ENCODE measurements at regions not wholly inside any gene's neighbourhood (a gene's known extent, or its start where the extent isn't known, plus 50 kb on each side); places are given as distances from the start of the nearest gene placed in this dataset.

- Mint-ChIP-seq H3K4me1 (ENCODE audit: low read depth) (no peaks in the 10 kb centered on the region), H3K27me3 (no peaks in the 10 kb centered on the region), H3K36me3 (no peaks in the 10 kb centered on the region), H3K9me3 (no peaks in the 10 kb centered on the region), H3K4me3 (no peak overlapping the region), H3K27ac (no peak overlapping the region)
- ChIA-PET CTCF (no interaction called here), POLR2A (no interaction called here)
- no peak for DNase-seq
- intact Hi-C loops (cut with micrococcal nuclease) = no loop called here
Observed at GRCh38 chr13:31485651-31486051, 253.7 kb upstream of the RXFP2 start.

GRCh38 chr13:31495336-31495735 lies 244.0 kb upstream of the RXFP2 start:
- peaks cover 3% of the 10 kb centered on the region for H3K36me3 Mint-ChIP-seq
- intact Hi-C loops (cut with micrococcal nuclease) = no loop called here
- no peak overlapping the region for H3K4me3 Mint-ChIP-seq
- POLR2A ChIA-PET = interaction anchor here (0.6 kb wide), 1 partner anchor 195 kb away, joined by 4 read pairs; no protein-coding TSS in a partner anchor
- CTCF ChIA-PET = no interaction called here
- DNase-seq = no peak
- H3K27ac Mint-ChIP-seq = no peak overlapping the region
- peaks cover 3% of the 10 kb centered on the region for H3K27me3 Mint-ChIP-seq
- no peaks in the 10 kb centered on the region for H3K4me1 Mint-ChIP-seq (ENCODE audit: low read depth)
- peaks cover 23% of the 10 kb centered on the region for H3K9me3 Mint-ChIP-seq

GRCh38 chr13:31499274-31499673 lies 240.1 kb upstream of the RXFP2 start:
- H3K9me3 Mint-ChIP-seq = peaks cover 23% of the 10 kb centered on the region
- ChIA-PET POLR2A (no interaction called here), CTCF (no interaction called here)
- H3K27ac Mint-ChIP-seq = no peak overlapping the region
- intact Hi-C loops (cut with micrococcal nuclease) = no loop called here
- H3K4me1 Mint-ChIP-seq (ENCODE audit: low read depth) = no peaks in the 10 kb centered on the region
- DNase-seq = no peak
- H3K27me3 Mint-ChIP-seq = no peaks in the 10 kb centered on the region
- H3K4me3 Mint-ChIP-seq = no peak overlapping the region
- H3K36me3 Mint-ChIP-seq = peaks cover 3% of the 10 kb centered on the region

GRCh38 chr13:31503626-31504025 lies 235.7 kb upstream of the RXFP2 start:
- H3K9me3 Mint-ChIP-seq = peaks cover 9% of the 10 kb centered on the region
- DNase-seq = no peak
- peaks cover 3% of the 10 kb centered on the region for H3K36me3 Mint-ChIP-seq
- intact Hi-C loops (cut with micrococcal nuclease) = no loop called here
- H3K4me1 Mint-ChIP-seq (ENCODE audit: low read depth) = no peaks in the 10 kb centered on the region
- no peaks in the 10 kb centered on the region for H3K27me3 Mint-ChIP-seq
- no peak overlapping the region for H3K27ac Mint-ChIP-seq
- ChIA-PET POLR2A (no interaction called here), CTCF (no interaction called here)
- H3K4me3 Mint-ChIP-seq = no peak overlapping the region

GRCh38 chr13:31504918-31505317 lies 234.4 kb upstream of the RXFP2 start:
- no peaks in the 10 kb centered on the region for H3K36me3 Mint-ChIP-seq
- H3K27me3 Mint-ChIP-seq = no peaks in the 10 kb centered on the region
- intact Hi-C loops (cut with micrococcal nuclease) = no loop called here
- no peaks in the 10 kb centered on the region for H3K9me3 Mint-ChIP-seq
- H3K27ac Mint-ChIP-seq = no peak overlapping the region
- ChIA-PET POLR2A (interaction anchor here (0.7 kb wide), 1 partner anchor 14 kb away, joined by 3 read pairs; no protein-coding TSS in a partner anchor), CTCF (no interaction called here)
- no peak overlapping the region for H3K4me3 Mint-ChIP-seq
- H3K4me1 Mint-ChIP-seq (ENCODE audit: low read depth) = no peaks in the 10 kb centered on the region
- no peak for DNase-seq

- Mint-ChIP-seq H3K36me3 (no peaks in the 10 kb centered on the region), H3K4me3 (no peak overlapping the region), H3K9me3 (no peaks in the 10 kb centered on the region), H3K27ac (no peak overlapping the region), H3K27me3 (peaks cover 3% of the 10 kb centered on the region), H3K4me1 (ENCODE audit: low read depth) (no peaks in the 10 kb centered on the region)
- DNase-seq = no peak
- ChIA-PET CTCF (interaction anchor here (0.6 kb wide), 1 partner anchor 272 kb away, joined by 3 read pairs; no protein-coding TSS in a partner anchor), POLR2A (no interaction called here)
- intact Hi-C loops (cut with micrococcal nuclease) = no loop called here
Observed at GRCh38 chr13:31512331-31512730, 227.0 kb upstream of the RXFP2 start.

- ChIA-PET CTCF (no interaction called here), POLR2A (no interaction called here)
- intact Hi-C loops (cut with micrococcal nuclease) = no loop called here
- Mint-ChIP-seq H3K9me3 (no peaks in the 10 kb centered on the region), H3K36me3 (no peaks in the 10 kb centered on the region), H3K27ac (no peak overlapping the region), H3K4me1 (ENCODE audit: low read depth) (no peaks in the 10 kb centered on the region), H3K27me3 (peaks cover 3% of the 10 kb centered on the region), H3K4me3 (no peak overlapping the region)
- DNase-seq = no peak
Observed at GRCh38 chr13:31514932-31515331, 224.4 kb upstream of the RXFP2 start.

- no peak for DNase-seq
- H3K36me3 Mint-ChIP-seq = no peaks in the 10 kb centered on the region
- ChIA-PET CTCF (no interaction called here), POLR2A (no interaction called here)
- H3K4me1 Mint-ChIP-seq (ENCODE audit: low read depth) = no peaks in the 10 kb centered on the region
- no peaks in the 10 kb centered on the region for H3K9me3 Mint-ChIP-seq
- intact Hi-C loops (cut with micrococcal nuclease) = no loop called here
- H3K4me3 Mint-ChIP-seq = no peak overlapping the region
- H3K27me3 Mint-ChIP-seq = peaks cover 1% of the 10 kb centered on the region
- H3K27ac Mint-ChIP-seq = no peak overlapping the region
Observed at GRCh38 chr13:31515427-31515826, 223.9 kb upstream of the RXFP2 start.

- no peak for DNase-seq
- Mint-ChIP-seq H3K36me3 (no peaks in the 10 kb centered on the region), H3K9me3 (no peaks in the 10 kb centered on the region), H3K4me1 (ENCODE audit: low read depth) (no peaks in the 10 kb centered on the region), H3K27ac (no peak overlapping the region), H3K27me3 (no peaks in the 10 kb centered on the region), H3K4me3 (no peak overlapping the region)
- POLR2A ChIA-PET = no interaction called here
- intact Hi-C loops (cut with micrococcal nuclease) = no loop called here
- CTCF ChIA-PET = no interaction called here
Observed at GRCh38 chr13:31517599-31517998, 221.7 kb upstream of the RXFP2 start.

- POLR2A ChIA-PET = no interaction called here
- no peak for DNase-seq
- CTCF ChIA-PET = interaction anchor here (0.5 kb wide), 1 partner anchor 730 kb away, joined by 3 read pairs; no protein-coding TSS in a partner anchor
- H3K4me1 Mint-ChIP-seq (ENCODE audit: low read depth) = no peaks in the 10 kb centered on the region
- H3K27me3 Mint-ChIP-seq = no peaks in the 10 kb centered on the region
- H3K4me3 Mint-ChIP-seq = no peak overlapping the region
- no peaks in the 10 kb centered on the region for H3K9me3 Mint-ChIP-seq
- H3K27ac Mint-ChIP-seq = no peak overlapping the region
- intact Hi-C loops (cut with micrococcal nuclease) = no loop called here
- no peaks in the 10 kb centered on the region for H3K36me3 Mint-ChIP-seq
Observed at GRCh38 chr13:31518645-31519044, 220.7 kb upstream of the RXFP2 start.

- intact Hi-C loops (cut with micrococcal nuclease) = no loop called here
- ChIA-PET POLR2A (no interaction called here), CTCF (no interaction called here)
- Mint-ChIP-seq H3K4me3 (no peak overlapping the region), H3K4me1 (ENCODE audit: low read depth) (no peaks in the 10 kb centered on the region), H3K9me3 (no peaks in the 10 kb centered on the region), H3K27ac (no peak overlapping the region), H3K27me3 (no peaks in the 10 kb centered on the region), H3K36me3 (no peaks in the 10 kb centered on the region)
- DNase-seq = no peak
Observed at GRCh38 chr13:31521435-31521834, 217.9 kb upstream of the RXFP2 start.

GRCh38 chr13:31522396-31522795 lies 216.9 kb upstream of the RXFP2 start:
- POLR2A ChIA-PET = no interaction called here
- intact Hi-C loops (cut with micrococcal nuclease) = no loop called here
- Mint-ChIP-seq H3K36me3 (no peaks in the 10 kb centered on the region), H3K27me3 (no peaks in the 10 kb centered on the region), H3K9me3 (no peaks in the 10 kb centered on the region), H3K4me1 (ENCODE audit: low read depth) (no peaks in the 10 kb centered on the region), H3K27ac (no peak overlapping the region), H3K4me3 (no peak overlapping the region)
- CTCF ChIA-PET = no interaction called here
- no peak for DNase-seq

GRCh38 chr13:31528176-31528575 lies 211.2 kb upstream of the RXFP2 start:
- Mint-ChIP-seq H3K9me3 (no peaks in the 10 kb centered on the region), H3K36me3 (no peaks in the 10 kb centered on the region), H3K4me3 (no peak overlapping the region), H3K27me3 (no peaks in the 10 kb centered on the region), H3K4me1 (ENCODE audit: low read depth) (no peaks in the 10 kb centered on the region), H3K27ac (no peak overlapping the region)
- no peak for DNase-seq
- intact Hi-C loops (cut with micrococcal nuclease) = no loop called here
- ChIA-PET CTCF (no interaction called here), POLR2A (no interaction called here)

- Mint-ChIP-seq H3K4me3 (no peak overlapping the region), H3K27ac (no peak overlapping the region), H3K36me3 (no peaks in the 10 kb centered on the region), H3K9me3 (no peaks in the 10 kb centered on the region), H3K4me1 (ENCODE audit: low read depth) (no peaks in the 10 kb centered on the region), H3K27me3 (no peaks in the 10 kb centered on the region)
- ChIA-PET POLR2A (no interaction called here), CTCF (no interaction called here)
- intact Hi-C loops (cut with micrococcal nuclease) = no loop called here
- DNase-seq = no peak
Observed at GRCh38 chr13:31528758-31529157, 210.6 kb upstream of the RXFP2 start.
